Stomach (tissue), 4 donors: ENCODE measurements at regions not wholly inside any gene's neighbourhood (a gene's known extent, or its start where the extent isn't known, plus 50 kb on each side); places are given as distances from the start of the nearest gene placed in this dataset.

Source experiments
- POLR2A ChIP-seq, 4 donors: fragments of 450-650 bp; IDR thresholded peaks; one replicate each; pipeline ENCODE4 v1.6.1; 2016; ENCODE audit warnings: antibody characterized with exemption in 4 of 4, control low read depth in 2 of 4, mild to moderate bottlenecking in 1 of 4, moderate library complexity in 1 of 4
- TF ChIP-seq, protein P1 (sequence below), 7 experiments: fragments of 450-650 bp in 4 of 7; fragments of 200-600 bp in 3 of 7; sonication (generic) in 3 of 7; IDR thresholded peaks; one replicate each; pipeline ENCODE4 v1.5.1; 2016 to 2019; ENCODE audit warnings: antibody characterized with exemption in 7 of 7, control low read depth in 2 of 7, mild to moderate bottlenecking in 1 of 7

DNA sequence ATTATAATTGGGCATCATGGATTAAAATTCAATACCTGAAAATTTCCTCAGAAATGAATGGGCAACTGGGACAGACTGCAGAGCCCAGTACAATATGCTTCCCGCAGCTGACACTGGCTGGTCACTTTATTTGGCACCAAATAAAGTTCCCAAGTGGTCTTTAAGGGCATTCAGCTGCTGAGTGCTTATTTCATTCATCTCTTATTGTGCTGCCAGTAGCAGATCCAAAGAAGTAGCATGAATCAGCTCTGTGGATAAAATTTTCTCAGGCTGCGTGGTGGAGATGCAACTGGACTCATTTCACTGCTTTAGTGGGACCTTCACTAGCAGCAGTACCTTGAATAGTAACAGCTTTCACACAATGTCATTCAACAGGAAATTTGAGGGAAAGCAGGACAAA, 226.3 kb upstream of the ADGRL2 start:
- TF ChIP-seq, protein P1, sequence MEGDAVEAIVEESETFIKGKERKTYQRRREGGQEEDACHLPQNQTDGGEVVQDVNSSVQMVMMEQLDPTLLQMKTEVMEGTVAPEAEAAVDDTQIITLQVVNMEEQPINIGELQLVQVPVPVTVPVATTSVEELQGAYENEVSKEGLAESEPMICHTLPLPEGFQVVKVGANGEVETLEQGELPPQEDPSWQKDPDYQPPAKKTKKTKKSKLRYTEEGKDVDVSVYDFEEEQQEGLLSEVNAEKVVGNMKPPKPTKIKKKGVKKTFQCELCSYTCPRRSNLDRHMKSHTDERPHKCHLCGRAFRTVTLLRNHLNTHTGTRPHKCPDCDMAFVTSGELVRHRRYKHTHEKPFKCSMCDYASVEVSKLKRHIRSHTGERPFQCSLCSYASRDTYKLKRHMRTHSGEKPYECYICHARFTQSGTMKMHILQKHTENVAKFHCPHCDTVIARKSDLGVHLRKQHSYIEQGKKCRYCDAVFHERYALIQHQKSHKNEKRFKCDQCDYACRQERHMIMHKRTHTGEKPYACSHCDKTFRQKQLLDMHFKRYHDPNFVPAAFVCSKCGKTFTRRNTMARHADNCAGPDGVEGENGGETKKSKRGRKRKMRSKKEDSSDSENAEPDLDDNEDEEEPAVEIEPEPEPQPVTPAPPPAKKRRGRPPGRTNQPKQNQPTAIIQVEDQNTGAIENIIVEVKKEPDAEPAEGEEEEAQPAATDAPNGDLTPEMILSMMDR (IDR thresholded peaks at IDR 0.05) = no peak
- no peak for TF ChIP-seq POLR2A (IDR thresholded peaks at IDR 0.05)
